Neural crest cell (in vitro differentiated cells): ENCODE measurements at regions not wholly inside any gene's neighbourhood (a gene's known extent, or its start where the extent isn't known, plus 50 kb on each side); places are given as distances from the start of the nearest gene placed in this dataset.

ENCODE experiments used
- DNase-seq: peaks from one replicate; pipeline ENCODE4 v3.0.0; 2021; ENCODE audit warnings: low read depth, mixed read lengths, low spot score
- H3K27ac Mint-ChIP-seq: one replicate; pipeline ENCODE4 v1.8.0; 2021; ENCODE audit warnings: mild to moderate bottlenecking, mixed read lengths; ENCODE audit not compliant: unreplicated experiment
- H3K27me3 Mint-ChIP-seq: 2 replicates; pipeline ENCODE4 v1.8.0; 2021; ENCODE audit warnings: low read depth, mild to moderate bottlenecking, mixed read lengths
- H3K36me3 Mint-ChIP-seq: 2 replicates; pipeline ENCODE4 v1.8.0; 2021; ENCODE audit warnings: low read depth, mild to moderate bottlenecking, mixed read lengths
- H3K4me1 Mint-ChIP-seq: 2 replicates; pipeline ENCODE4 v1.8.0; 2021; ENCODE audit warnings: mixed read lengths
- H3K4me3 Mint-ChIP-seq: one replicate; pipeline ENCODE4 v1.8.0; 2021; ENCODE audit warnings: mild to moderate bottlenecking, mixed read lengths
- H3K9me3 Mint-ChIP-seq: 2 replicates; pipeline ENCODE4 v1.8.0; 2021; ENCODE audit warnings: mixed read lengths
- CTCF ChIP-seq: fragments of 200-600 bp; sonication (generic); conservative IDR thresholded peaks from 2 replicates; pipeline ENCODE4 v1.5.0; 2021; ENCODE audit warnings: antibody characterized with exemption, mild to moderate bottlenecking

DNA sequence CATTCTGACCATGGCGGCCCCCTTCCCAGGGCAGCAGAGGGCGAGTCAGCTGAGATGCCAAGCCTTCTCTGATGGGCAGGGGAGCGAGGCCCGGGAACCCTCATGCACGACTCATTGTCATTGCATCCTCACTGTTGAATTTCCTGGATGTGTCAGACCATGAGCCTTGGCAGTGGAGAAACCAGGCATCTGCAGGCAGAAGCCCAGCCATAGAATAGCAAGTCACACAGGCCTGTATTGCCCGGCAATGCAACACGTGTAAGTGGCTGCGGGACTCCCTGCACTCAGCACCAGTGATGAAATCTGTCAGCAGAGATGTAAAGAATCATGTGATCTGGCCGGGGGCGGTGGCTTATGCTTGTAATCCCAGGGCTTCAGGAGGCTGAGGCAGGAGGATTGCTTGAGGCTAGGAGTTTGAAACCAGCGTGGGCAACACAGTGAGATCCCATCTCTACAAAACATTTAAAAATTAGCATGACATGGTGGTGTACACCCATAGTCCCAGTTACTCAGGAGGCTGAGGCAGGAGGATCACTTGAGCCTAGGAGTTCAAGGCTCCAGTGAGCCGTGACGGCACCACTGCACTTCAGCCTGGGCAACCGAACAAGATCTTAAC is 199.7 kb downstream of the KATNAL1 start:
- H3K36me3 Mint-ChIP-seq: no peaks in the 10 kb centered on the region
- TF ChIP-seq CTCF: no peak
- H3K27me3 Mint-ChIP-seq: no peaks in the 10 kb centered on the region
- peaks cover 45% of the 10 kb centered on the region for H3K4me1 Mint-ChIP-seq
- H3K9me3 Mint-ChIP-seq: no peaks in the 10 kb centered on the region
- H3K27ac Mint-ChIP-seq: peak overlapping the region; percentile 65
- no peak for DNase-seq
- H3K4me3 Mint-ChIP-seq: no peak overlapping the region

- H3K4me3 Mint-ChIP-seq: no peak overlapping the region
- peaks cover 40% of the 10 kb centered on the region for H3K4me1 Mint-ChIP-seq
- no peaks in the 10 kb centered on the region for H3K36me3 Mint-ChIP-seq
- H3K27me3 Mint-ChIP-seq: no peaks in the 10 kb centered on the region
- no peak for DNase-seq
- H3K27ac Mint-ChIP-seq: peak overlapping the region; percentile 65
- H3K9me3 Mint-ChIP-seq: no peaks in the 10 kb centered on the region
- no peak for TF ChIP-seq CTCF
Observed at GRCh38 chr13:30107121-30107520, 200.2 kb downstream of the KATNAL1 start.

GRCh38 chr13:30105381-30105780 is 202.0 kb downstream of the KATNAL1 start:
- peaks cover 27% of the 10 kb centered on the region for H3K4me1 Mint-ChIP-seq
- no peak for TF ChIP-seq CTCF
- no peak overlapping the region for H3K4me3 Mint-ChIP-seq
- H3K36me3 Mint-ChIP-seq: no peaks in the 10 kb centered on the region
- no peaks in the 10 kb centered on the region for H3K27me3 Mint-ChIP-seq
- no peaks in the 10 kb centered on the region for H3K9me3 Mint-ChIP-seq
- DNase-seq: no peak
- H3K27ac Mint-ChIP-seq: no peak overlapping the region

GRCh38 chr13:30103161-30103840 is 204.1 kb downstream of the KATNAL1 start:
- no peaks in the 10 kb centered on the region for H3K27me3 Mint-ChIP-seq
- no peak overlapping the region for H3K4me3 Mint-ChIP-seq
- peaks cover 11% of the 10 kb centered on the region for H3K4me1 Mint-ChIP-seq
- H3K9me3 Mint-ChIP-seq: no peaks in the 10 kb centered on the region
- H3K27ac Mint-ChIP-seq: no peak overlapping the region
- H3K36me3 Mint-ChIP-seq: no peaks in the 10 kb centered on the region
- TF ChIP-seq CTCF: no peak
- no peak for DNase-seq

DNA sequence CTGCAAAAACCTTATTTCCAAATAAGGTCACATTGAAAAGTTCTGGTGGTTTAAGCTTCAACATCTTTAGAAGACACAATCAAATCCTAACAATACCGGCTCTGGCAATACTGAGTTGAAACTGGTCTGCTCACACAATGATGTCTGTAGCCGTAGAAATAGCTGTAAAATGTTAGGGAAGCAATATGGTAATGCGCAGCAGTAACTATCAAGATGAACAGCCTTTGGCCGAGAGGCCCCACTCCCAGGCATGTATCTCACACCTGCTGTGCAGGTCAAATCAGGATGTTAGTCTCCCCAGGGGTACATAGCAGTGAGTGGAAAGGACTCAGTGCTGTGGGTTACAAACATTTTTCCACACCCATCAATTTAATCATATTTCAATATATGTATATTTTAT is 207.1 kb downstream of the KATNAL1 start:
- Mint-ChIP-seq H3K9me3 (no peaks in the 10 kb centered on the region), H3K27ac (peak overlapping the region; percentile 23), H3K36me3 (no peaks in the 10 kb centered on the region), H3K4me3 (no peak overlapping the region), H3K27me3 (no peaks in the 10 kb centered on the region), H3K4me1 (peaks cover 4% of the 10 kb centered on the region)
- TF ChIP-seq CTCF: no peak
- DNase-seq: no peak
